ENCODE measurements at regions not wholly inside any gene's neighbourhood (a gene's known extent, or its start where the extent isn't known, plus 50 kb on each side); places are given as distances from the start of the nearest gene placed in this dataset.

DNA sequence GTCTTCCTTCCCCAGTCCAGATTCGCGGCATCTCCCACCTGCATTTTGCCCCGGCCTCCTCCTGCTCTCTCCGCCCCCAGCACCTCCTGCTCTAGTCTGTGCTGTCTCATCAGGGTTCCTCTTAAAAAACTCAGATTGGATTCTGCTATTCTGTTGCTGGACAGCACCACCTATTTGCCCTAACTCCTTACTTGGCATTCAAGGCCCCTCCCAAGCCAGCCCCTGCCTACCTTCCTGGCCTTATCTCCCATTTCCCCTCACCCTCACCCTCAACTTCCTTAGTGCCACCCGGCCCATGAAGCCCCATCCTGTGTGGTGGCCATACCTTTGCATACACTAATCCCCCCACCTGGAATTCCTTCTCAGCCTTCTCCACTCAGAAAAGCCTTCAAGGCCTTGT, 59.9 kb upstream of the PRDM11 start:
- no peak for DNase-seq (ENCODE audit: low spot score)
- TF ChIP-seq, protein P1, sequence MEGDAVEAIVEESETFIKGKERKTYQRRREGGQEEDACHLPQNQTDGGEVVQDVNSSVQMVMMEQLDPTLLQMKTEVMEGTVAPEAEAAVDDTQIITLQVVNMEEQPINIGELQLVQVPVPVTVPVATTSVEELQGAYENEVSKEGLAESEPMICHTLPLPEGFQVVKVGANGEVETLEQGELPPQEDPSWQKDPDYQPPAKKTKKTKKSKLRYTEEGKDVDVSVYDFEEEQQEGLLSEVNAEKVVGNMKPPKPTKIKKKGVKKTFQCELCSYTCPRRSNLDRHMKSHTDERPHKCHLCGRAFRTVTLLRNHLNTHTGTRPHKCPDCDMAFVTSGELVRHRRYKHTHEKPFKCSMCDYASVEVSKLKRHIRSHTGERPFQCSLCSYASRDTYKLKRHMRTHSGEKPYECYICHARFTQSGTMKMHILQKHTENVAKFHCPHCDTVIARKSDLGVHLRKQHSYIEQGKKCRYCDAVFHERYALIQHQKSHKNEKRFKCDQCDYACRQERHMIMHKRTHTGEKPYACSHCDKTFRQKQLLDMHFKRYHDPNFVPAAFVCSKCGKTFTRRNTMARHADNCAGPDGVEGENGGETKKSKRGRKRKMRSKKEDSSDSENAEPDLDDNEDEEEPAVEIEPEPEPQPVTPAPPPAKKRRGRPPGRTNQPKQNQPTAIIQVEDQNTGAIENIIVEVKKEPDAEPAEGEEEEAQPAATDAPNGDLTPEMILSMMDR (IDR thresholded peaks at IDR 0.05; ENCODE audit: borderline replicate concordance, control extremely low read depth, extremely low read depth, insufficient read depth, missing control alignments): no peak
- in situ Hi-C loops (cut with MboI; ENCODE audit: low sequenced_read_pairs, unreplicated experiment): no loop called here

DNA sequence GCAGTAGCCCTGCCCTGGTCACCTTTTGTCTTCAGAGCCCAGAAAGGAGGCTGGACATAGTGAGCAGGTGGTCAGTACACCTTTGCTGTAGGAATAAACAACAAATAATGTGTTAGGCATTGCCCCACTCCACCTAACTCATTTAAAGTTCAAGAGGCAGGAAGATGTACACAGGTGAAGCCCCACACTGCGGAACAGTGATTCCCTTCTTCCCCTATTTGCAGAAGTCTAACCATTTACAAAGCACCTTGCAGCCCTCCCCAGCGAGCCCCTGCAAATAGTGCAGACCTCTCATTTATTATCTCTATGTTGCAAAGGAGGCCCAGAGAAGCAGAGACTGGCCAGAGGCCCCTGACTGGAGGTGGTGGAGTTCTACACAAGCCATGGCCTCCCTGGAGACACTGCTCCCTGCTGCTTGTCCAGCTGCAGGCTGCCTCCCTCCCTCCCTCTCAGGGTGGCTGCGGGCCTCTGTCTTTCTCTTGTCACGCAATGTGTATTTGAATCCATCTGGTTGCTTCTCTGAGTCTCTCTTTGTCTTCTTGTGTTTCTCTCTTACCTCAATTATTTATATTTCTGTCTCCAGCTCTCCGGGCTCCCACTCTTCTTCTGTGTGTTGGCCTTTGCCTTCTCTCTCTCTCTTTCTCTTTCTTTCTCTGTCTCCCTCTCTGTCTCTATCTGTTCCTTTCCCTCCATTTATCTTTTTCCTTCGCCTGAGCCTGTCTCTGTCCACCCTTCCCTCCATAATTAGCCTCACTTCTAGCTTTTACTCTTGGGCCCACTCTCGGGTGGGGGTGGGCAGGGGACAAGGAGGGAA, 59.1 kb upstream of the PRDM11 start:
- TF ChIP-seq, protein P1 (IDR thresholded peaks at IDR 0.05; ENCODE audit: borderline replicate concordance, control extremely low read depth, extremely low read depth, insufficient read depth, missing control alignments): no peak
- in situ Hi-C loops (cut with MboI; ENCODE audit: low sequenced_read_pairs, unreplicated experiment): no loop called here
- DNase-seq (ENCODE audit: low spot score): no peak

DNA sequence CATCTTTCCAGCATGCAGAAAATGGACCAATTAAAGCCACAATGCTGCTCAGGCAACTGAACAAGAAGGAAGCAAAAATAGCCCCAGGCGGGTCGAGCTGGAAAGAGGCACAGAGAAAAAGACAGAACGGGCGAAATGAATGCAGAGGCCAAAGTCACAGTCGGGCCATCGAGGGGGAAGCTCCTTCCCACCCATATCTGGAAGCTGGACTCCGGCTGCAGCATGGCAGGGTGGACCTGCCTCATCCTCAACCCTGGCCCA, 58.6 kb upstream of the PRDM11 start:
- in situ Hi-C loops (cut with MboI; ENCODE audit: low sequenced_read_pairs, unreplicated experiment): no loop called here
- TF ChIP-seq, protein P1 (IDR thresholded peaks at IDR 0.05; ENCODE audit: borderline replicate concordance, control extremely low read depth, extremely low read depth, insufficient read depth, missing control alignments): no peak
- DNase-seq (ENCODE audit: low spot score): no peak

DNA sequence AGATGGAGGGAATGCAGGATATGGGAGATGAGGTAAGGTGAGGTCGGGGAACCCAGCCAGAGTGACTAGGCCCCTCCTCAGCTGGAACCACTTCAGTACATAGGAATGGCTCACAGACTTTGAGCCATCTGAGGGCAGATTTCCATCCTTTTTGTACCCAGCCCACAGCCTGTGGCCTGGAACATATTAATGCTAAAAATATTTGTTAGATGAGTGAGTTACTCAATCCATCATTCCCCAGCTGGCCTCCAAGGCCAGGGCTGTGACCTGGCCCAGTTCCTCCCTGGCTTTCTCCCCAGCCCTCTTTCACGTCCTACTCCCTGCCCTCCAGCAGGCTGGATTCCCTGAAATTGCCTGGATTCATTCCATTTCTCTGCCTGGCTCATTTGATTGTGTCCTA, 57.2 kb upstream of the PRDM11 start:
- TF ChIP-seq, protein P1 (IDR thresholded peaks at IDR 0.05; ENCODE audit: borderline replicate concordance, control extremely low read depth, extremely low read depth, insufficient read depth, missing control alignments): no peak
- in situ Hi-C loops (cut with MboI; ENCODE audit: low sequenced_read_pairs, unreplicated experiment): no loop called here
- DNase-seq (ENCODE audit: low spot score): no peak

DNA sequence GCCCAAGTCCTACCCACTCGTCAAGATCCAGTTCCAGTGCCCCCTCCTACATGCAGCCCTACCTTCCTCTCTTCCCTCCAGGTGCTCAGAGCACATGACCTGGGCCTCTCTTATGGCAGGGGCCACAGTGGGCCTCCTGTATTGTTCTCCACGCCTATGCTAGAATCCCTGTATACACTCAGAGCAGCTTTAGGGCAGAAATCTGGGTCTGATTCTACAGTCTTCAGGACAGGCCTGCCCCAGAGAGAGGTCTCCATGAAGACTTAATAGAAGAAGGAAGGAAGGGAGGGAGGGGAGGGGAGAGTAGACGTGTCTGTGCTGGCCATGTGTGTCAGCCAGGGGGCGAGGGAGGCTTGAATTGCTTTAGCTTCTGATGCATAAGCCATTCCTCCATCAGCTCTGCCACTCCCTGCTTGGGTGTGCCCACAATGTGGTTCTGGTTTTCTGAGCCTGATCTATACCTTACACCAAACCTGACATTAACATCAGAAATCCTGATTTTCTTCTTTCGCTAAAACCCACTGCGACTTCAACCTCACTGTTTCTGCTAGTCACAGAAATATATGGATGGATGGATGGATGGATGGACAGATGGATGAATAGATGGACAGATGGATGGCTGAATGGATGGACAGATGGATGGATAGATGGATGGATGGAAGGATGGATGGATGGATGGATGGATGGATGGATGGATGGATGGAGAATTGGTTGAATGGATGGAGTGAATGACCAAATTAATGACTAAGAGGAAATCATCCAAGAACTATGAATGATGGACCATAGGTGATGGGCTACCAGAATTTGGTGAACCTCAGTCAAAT, 56.6 kb upstream of the PRDM11 start:
- TF ChIP-seq, protein P1 (IDR thresholded peaks at IDR 0.05; ENCODE audit: borderline replicate concordance, control extremely low read depth, extremely low read depth, insufficient read depth, missing control alignments): no peak
- DNase-seq (ENCODE audit: low spot score): no peak
- in situ Hi-C loops (cut with MboI; ENCODE audit: low sequenced_read_pairs, unreplicated experiment): no loop called here

DNA sequence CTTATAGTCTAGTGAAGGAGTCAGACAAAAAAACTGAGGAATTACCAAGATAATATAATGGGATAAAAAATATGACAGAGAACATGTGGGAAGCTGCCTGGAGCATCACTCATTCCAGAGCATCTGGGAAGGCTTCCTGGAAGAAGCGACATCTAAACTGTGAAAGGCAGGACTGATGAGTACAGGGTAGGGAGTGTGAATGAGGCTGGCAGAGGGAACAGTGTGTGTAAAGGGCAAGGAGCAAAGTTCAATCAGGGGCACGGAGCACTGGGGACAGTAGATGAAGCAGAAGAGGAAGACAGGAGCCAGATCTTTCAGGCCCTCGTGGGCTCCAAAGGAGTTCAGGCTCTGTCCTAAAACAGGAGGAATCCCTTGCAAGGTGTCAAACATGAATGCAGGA, 55.8 kb upstream of the PRDM11 start:
- TF ChIP-seq, protein P1 (IDR thresholded peaks at IDR 0.05; ENCODE audit: borderline replicate concordance, control extremely low read depth, extremely low read depth, insufficient read depth, missing control alignments): no peak
- in situ Hi-C loops (cut with MboI; ENCODE audit: low sequenced_read_pairs, unreplicated experiment): no loop called here
- no peak for DNase-seq (ENCODE audit: low spot score)

Measured in GM13976 (cell line).